Testis (tissue), 2 donors: ENCODE measurements at regions not wholly inside any gene's neighbourhood (a gene's known extent, or its start where the extent isn't known, plus 50 kb on each side); places are given as distances from the start of the nearest gene placed in this dataset.

Experiments
- POLR2A ChIP-seq: fragments of 450-650 bp; IDR thresholded peaks from one replicate; pipeline ENCODE4 v1.6.1; 2017; ENCODE audit warnings: antibody characterized with exemption, mild to moderate bottlenecking, moderate library complexity
- TF ChIP-seq, protein P1 (sequence below), 3 experiments: fragments of 450-650 bp in 2 of 3; fragments of 200-600 bp in 1 of 3; sonication (generic) in 1 of 3; IDR thresholded peaks; one replicate each; pipeline ENCODE4 v1.5.1; 2016 to 2019; ENCODE audit warnings: antibody characterized with exemption in 3 of 3, mild to moderate bottlenecking in 2 of 3, moderate library complexity in 1 of 3

DNA sequence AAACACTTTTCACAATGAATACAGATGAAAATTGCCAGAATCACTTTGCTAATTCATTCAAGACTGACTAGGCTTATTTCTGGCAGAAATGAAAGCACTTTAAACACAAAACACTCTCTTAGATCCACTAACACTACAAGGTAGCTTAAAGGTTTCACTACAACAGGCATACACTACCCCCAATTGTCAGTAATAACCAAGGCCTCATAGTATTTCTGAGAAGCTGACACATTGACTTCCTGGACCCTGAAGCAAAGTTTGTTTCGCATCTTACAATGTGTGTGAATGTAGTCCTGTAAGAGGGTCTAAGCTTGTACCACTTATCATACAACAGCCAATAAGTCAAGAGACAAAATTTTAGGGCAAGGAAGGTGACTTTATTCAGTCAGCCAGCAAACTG lies 129.9 kb upstream of the FMR1 start:
- TF ChIP-seq POLR2A, result no peak
- TF ChIP-seq, protein P1, sequence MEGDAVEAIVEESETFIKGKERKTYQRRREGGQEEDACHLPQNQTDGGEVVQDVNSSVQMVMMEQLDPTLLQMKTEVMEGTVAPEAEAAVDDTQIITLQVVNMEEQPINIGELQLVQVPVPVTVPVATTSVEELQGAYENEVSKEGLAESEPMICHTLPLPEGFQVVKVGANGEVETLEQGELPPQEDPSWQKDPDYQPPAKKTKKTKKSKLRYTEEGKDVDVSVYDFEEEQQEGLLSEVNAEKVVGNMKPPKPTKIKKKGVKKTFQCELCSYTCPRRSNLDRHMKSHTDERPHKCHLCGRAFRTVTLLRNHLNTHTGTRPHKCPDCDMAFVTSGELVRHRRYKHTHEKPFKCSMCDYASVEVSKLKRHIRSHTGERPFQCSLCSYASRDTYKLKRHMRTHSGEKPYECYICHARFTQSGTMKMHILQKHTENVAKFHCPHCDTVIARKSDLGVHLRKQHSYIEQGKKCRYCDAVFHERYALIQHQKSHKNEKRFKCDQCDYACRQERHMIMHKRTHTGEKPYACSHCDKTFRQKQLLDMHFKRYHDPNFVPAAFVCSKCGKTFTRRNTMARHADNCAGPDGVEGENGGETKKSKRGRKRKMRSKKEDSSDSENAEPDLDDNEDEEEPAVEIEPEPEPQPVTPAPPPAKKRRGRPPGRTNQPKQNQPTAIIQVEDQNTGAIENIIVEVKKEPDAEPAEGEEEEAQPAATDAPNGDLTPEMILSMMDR (IDR thresholded peaks at IDR 0.05), result no peak
